ENCODE measurements at regions not wholly inside any gene's neighbourhood (a gene's known extent, or its start where the extent isn't known, plus 50 kb on each side); places are given as distances from the start of the nearest gene placed in this dataset.

DNA sequence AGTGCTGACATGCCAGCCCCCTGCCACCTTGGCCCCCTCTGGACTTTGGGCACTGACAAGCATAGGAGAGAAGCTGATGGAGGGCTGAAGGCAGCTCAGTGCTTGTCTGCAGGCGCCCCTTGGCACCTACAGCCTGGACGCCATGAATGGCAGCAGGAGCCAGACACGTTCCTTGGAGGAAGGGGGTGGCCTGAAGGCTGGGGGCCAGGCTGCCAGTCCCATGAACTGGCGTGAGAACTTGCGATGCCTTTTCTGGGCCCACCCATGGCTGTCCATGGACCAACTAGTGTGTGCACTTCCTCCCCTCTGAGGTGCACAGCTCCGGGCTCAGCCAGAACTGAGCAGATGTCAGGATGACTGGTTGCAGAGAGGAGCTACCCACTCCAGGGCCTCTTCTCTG, 99.0 kb upstream of the RANBP6 start:
- TF ChIP-seq CTCF (IDR thresholded peaks at IDR 0.05) (no peak), POLR2A (IDR thresholded peaks at IDR 0.05) (no peak)

All from heart left ventricle (tissue), 13 donors.